GM19238 (cell line): ENCODE measurements at regions not wholly inside any gene's neighbourhood (a gene's known extent, or its start where the extent isn't known, plus 50 kb on each side); places are given as distances from the start of the nearest gene placed in this dataset.

Experiments
- DNase-seq: peaks from one replicate; pipeline ENCODE4 v3.0.0; 2011; ENCODE audit warnings: low spot score; ENCODE audit not compliant: insufficient read length

DNA sequence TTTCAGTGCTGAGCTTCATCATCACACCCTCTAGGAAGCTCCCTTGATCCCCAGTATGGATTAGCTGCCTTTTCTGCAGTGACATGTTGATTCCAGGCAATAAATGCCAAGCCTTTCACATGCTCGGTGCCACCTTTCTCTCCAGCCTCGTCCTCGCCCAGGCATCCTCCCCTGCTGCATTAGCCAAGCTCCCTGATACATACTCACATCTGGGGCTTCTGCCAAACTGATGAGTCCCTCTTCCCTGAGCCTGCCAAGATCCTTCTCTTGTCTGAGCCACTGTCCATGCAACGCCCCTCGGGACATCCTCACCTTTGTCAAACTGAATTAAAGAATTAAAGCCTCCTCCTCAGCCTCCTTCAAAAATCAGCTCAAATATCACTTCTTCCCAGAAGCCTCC lies 538.5 kb upstream of the CDH11 start:
- no peak for DNase-seq

- no peak for DNase-seq
Measured at GRCh38 chr16:65659758-65660157, 537.9 kb upstream of the CDH11 start.

DNA sequence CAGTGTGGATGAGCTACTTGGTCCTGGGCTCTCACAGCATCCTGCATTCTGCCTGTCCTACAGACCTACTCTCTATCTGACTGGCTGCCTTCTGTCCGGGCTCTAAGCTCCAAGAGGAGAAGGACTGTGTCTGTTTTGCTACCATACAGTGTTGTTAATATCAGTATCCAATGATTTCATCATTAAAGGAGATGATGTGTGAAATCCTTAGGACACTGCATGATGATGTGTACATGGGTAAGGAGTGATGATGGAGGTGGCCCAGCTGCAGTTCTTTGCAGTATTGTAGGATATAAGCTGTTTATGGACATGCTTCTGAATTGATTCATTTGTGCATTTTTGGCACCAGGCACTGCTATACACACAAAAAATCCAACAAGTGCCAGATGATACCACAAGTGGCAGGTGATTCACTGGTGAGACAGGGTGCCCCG lies 536.9 kb upstream of the CDH11 start:
- no peak for DNase-seq

- DNase-seq, result no peak
Measured at GRCh38 chr16:65658349-65658748, 536.5 kb upstream of the CDH11 start.

DNA sequence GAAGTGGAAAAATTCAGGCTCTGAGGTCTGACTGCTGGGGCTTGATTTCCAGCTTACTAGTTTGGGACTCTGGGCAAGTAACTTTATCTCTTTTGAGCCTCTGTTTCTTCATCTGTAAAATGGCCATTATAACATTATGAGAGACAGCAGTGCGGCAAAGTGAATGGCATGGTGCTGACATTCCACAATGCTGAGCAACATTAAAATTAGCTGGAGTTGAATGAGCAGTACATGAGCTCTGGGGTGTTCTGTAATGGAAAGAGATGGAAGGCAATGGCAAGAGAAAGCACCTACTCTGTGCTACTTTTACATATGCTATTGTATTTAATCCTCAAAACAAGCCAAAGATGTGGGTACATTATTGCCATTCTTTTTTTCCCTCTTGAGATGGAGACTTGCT lies 535.7 kb upstream of the CDH11 start:
- DNase-seq, result no peak

DNA sequence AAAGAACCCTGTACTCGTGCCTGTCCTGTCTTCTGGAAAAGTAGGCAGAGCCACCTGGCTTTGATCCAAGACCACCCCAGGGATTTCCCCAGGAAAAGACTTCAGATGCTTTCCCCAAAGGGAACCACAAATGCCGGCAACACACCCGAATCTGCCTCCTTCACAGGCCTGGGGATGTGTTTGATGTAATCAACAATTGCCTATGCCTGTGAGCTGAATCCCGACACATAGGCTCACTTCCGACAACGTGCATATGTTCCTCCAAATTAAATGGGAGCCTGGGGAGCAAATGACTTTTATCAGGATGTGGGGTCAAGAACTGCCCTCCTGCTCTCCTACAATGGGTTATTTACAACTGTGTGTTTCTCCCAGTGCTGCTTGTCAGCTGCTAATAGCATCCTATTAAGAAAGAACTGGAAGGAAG lies 535.2 kb upstream of the CDH11 start:
- no peak for DNase-seq

GRCh38 chr16:65655802-65656201 lies 533.9 kb upstream of the CDH11 start:
- DNase-seq, result no peak

DNA sequence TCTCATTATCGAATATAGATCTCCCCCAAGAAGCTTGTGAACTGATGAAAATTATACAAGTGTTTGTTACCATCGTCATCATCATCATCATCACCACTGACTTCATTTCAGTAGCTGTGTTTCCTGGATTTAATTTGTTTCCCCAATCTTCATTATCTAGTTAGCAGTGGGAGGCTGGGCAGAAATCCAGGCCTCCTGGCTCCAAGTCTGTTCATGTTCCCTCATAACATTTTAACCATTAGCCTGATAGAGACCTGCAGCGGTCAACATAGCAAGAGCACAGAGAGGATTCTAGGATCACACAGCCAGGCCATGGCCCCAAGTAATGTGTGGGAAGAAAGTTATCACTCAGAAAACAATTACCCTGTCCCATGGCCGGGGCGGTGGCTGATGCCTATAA lies 526.2 kb upstream of the CDH11 start:
- DNase-seq, result no peak

DNA sequence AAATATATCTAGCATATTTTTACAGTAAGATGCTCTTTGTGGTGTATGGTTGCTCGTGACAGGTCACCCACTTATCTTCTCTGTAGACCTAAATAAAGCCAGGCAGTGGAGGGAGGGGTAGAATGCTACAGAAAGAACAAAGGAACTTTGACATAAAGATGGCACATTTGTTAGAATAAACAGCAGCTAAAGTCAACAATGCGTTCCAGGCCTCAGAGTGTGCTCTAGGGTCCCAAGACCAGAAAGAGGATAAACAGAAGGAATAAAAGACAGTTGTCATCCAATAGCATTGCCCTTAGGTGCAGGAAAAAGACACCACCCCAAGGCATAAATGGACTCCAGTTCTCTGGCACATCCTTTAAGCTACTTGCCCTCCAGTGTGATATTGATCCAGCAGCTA lies 523.0 kb upstream of the CDH11 start:
- DNase-seq, result no peak

DNA sequence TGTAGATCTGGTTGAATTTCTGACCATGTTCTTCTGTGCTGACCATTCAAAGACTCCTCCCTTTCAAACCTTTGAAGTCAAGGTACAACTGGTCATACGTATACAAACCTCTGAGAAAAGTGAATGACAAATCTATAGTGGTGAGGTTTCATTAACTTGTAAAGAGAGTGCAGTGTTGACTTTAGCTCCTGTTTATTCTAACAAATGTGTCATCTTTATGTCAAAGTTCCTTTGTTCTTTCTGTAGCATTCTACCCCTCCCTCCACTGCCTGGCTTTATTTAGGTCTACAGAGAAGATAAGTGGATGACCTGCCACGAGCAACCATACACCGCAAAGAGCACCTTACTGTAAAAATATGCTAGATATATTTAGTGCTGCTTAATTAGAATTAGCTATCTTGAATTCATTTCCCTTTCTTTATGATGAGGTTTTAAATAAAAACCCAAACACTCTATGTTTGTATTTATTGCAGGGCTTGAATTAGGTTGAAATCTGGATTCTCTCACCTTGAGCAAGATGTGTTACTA lies 520.0 kb upstream of the CDH11 start:
- no peak for DNase-seq

DNA sequence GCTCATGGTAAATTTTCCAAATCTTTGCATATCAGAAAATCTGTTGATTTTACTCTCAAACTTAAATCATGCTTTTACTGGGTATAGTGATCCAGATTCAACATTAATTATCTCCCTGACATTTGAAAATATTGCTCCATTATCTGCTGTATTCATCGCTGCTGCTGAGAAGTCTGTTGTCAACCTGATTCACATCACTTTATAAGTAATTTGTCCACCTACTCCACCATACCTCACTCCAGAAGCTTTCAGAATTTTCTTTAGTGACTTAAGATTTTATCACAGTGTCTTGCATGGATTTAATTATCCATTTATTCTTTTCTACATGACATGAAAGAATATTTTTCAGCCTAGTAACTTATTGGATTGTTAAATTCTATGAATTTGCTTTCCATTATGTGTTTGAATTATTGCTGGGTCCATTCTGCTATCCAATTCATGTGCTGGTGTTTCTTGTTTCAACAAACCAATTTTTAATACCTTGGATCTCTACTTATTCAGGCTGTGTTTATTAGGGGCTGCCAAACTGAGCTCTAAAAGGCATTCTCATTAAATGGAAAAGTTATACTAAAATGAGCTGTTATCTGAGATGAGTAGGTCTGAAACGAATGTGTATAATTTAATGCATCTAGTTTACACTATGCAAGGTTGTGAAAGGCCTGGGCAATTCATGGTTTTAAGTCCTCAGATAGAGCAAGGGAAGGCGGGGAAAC lies 519.3 kb upstream of the CDH11 start:
- no peak for DNase-seq

GRCh38 chr16:65634833-65635232 lies 513.0 kb upstream of the CDH11 start:
- no peak for DNase-seq

GRCh38 chr16:65634291-65634690 lies 512.4 kb upstream of the CDH11 start:
- DNase-seq, result no peak

GRCh38 chr16:65624666-65625065 lies 502.8 kb upstream of the CDH11 start:
- no peak for DNase-seq

GRCh38 chr16:65624229-65624628 lies 502.4 kb upstream of the CDH11 start:
- no peak for DNase-seq

GRCh38 chr16:65622871-65623270 lies 501.0 kb upstream of the CDH11 start:
- DNase-seq, result no peak

- no peak for DNase-seq
Measured at GRCh38 chr16:65622151-65622550, 500.3 kb upstream of the CDH11 start.

DNA sequence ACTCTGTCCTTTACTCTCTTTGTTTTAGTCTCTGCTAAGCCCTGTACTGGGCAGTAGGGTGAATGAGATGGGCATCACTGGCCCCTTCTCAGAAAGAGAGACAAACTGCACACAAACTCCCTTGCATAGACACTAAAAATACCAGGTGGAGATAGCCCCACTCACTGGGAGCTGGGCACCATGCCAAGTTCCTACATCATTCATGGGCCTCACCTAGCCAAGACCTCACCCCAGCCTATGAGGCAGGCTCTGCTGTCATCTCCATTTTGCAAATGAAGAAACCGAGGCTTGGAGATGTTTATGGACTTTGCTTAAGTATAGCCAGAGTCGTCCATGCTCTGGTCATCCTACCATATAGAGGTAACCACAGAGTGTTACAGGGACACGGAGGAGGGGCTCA lies 499.8 kb upstream of the CDH11 start:
- DNase-seq, result no peak

GRCh38 chr16:65619606-65620005 lies 497.7 kb upstream of the CDH11 start:
- DNase-seq, result no peak

DNA sequence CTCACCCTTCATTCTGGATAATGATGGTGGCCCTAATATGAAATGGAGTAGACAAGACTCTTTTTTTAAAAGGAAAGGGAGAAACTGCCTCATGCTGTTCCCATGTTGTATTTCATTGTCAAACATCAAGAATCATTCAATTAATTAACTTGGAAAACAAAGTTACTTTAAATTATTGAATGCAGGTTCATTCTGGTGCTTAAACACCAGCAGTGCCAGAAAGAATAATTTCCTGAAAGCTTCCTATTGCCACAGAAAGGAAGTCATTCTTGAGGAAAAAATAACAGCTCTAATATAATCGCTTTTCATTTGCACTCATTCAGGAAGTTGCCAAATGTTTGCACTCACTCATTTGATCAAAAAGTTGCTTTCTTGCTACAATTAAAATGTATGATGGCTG lies 497.1 kb upstream of the CDH11 start:
- DNase-seq, result no peak

DNA sequence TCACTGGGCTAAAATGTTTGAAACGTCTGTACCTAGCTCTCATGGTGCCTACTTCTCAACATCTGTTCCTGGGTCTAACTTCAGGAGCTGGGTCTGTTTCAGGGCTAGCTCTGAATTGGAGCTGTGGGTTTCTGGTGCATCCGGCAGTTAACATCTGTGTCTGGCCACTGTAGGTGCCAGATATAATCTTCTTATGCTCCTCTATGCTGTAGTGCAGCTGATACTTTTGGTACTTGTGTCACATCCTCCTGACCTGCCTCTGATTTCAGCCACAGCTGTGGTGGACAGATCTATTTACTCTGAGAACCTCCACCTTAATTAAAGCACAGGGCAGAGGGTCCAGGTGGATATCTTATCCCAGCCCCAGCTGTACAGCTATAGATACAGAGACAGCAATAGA lies 496.5 kb upstream of the CDH11 start:
- no peak for DNase-seq

DNA sequence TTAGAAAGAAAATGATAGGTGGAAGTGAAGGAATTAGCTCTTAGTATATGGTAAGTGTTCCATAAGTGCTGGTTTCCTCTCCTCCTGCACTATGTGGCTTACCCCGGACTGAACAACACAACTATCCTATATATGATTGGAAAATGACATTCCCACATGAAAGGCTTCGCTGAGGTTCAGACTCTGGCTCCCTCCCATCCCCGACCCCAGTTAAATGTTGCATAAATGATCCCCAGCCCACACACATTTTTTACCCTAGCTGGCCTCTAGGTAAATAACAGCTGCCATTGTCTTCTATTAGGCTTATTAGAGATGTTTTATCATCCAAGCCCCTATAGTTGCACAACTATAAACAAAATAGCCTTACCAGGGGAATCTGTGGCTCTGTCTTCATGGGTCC lies 495.6 kb upstream of the CDH11 start:
- DNase-seq, result no peak

DNA sequence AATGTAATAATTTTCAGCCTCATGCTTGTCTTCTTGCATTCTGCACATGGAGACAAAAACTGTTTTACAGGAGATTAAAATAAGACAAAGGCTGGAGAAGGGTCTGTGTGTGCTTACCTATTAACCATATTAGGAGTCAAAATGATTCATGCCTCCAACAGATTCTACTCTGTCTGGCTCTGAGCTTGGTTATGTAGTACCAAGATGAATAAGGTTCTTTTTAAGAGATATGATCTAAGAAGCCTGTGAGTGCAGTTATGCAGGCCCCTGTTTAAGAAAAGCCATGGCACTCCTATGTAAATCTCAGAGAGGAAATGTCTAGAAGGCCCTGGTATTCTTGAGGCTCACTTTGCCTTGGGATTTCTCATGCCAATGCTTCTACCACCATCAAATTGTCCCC lies 486.6 kb upstream of the CDH11 start:
- no peak for DNase-seq

GRCh38 chr16:65604771-65605170 lies 482.9 kb upstream of the CDH11 start:
- no peak for DNase-seq
